RPMI8226 (cell line): ENCODE measurements at regions not wholly inside any gene's neighbourhood (a gene's known extent, or its start where the extent isn't known, plus 50 kb on each side); places are given as distances from the start of the nearest gene placed in this dataset.

Source experiments
- DNase-seq: peaks from one replicate; pipeline ENCODE4 v3.0.0-alpha.2; 2015

DNA sequence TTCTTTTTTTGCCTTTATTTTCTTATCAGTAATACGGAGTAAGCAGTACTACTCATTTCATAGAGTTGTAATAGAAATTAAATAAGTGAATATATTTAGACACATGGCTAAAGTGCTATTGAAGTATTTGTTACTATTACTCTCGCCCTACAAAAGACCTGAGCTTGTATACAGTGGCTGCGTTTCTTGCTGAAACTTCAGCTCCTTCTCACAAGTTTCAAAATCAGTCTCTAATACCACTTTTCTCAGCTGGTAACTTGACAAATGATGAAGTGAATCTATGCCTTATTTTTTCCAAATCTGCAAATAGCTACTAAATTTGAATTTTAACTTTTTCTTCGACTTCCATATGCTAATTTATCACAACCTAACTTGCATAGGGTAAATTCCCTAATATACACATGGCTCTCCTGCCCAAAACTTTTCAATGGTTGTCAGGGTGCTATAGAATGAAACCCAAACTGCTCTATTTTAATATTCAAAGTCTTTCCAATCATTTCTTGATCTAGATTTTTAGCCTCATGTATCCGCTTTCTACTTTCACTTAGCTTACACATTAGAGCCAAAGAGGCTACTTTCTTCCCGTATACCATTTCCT, 347.8 kb upstream of the GULP1 start:
- no peak for DNase-seq

DNA sequence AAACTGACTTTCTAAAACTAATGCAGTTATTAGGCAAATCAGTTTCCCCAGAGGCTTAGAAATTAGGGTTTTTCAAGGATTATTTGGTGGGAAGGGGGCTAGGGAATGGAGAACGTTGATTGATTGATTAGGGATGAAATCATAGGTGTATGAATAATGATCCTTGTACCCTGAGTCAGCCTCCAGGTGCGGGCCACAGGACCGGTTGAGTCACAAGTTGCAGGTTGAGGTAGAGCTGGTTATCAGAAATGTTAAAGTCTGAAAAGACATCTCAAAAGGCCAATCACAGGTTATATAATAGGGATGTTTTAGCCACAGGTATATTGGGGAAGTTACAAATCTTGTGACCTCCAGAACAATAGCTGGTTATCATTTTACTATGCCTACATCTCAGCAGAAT, 341.8 kb upstream of the GULP1 start:
- no peak for DNase-seq

DNA sequence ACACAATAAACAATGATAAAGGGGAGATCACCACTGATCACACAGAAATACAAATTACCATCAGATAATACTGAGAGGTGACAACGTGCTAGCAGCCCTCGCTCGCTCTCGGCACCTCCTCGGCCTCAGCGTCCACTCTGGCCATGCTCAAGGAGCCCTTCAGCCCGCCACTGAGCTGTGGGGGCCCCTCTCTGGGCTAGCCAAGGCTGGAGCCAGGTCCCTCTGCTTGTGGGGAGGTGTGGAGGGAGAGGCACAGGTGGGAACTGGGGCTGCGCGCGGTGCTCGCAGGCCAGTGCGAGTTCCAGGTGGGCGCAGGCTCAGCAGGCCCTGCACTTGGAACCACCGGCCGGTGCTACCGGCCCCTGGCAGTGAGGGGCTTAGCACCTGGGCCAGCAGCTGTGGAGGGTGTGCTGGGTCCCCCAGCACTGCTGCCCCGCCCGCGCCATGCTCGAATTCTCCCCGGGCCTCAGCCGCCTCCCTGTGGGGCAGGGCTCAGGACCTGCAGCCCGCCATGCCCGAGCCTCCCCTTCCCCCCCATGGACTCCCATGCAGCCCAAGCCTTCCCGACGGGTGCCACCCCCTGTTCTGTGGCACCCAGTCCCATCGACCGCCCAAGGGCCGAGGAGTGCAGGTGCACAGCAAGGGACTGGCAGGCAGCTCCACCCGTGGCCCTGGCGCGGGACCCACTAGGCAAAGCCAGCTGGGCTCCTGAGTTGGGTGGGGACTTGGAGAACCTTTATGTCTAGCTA, 340.0 kb upstream of the GULP1 start:
- DNase-seq: no peak

DNA sequence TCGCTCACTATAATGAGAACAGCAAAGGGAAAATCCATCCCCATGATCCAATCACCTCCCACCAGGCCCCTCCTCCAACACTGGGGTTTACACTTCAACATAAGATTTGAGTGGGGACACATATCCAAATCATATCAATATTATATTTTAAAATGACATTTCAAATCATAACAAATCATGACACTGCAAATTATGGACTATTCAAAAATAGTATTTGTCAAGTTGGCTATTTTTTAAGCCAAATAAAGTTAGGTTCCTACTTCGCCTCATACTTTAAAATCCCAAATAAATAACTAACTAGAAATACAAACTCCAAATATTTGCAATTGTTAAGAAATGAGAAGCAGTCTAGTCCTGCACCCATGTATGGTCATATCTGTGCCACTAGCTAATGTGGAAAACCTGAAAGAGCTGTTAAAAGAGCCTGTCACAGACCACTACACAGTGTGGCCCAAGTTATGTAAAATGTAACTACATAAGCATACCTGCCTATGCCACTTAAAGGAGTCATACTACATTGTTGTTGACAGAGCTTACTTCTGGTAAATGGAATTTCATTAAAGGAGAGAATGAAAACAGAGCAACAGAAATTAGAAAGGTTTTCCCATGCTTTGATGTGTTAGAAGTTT, 334.7 kb upstream of the GULP1 start:
- DNase-seq: no peak

DNA sequence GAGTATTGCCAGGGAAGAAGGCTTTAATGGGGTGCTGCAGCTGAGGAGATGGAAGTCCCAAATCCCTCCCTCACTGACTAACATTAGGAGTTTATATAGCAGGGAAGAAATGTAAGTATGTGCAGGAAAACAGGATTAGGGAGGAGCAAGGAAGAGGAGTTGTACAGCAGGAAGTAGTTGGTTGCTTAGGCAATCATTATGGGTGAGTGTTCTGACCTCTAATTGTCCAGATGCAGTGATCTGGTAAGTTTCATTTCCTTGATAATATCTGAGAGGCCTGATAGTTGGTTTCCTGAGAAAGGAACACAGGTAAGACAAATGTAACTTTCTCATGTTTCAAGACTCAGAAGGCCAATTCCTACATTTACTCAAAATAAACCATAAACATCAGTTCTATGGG, 331.9 kb upstream of the GULP1 start:
- DNase-seq: no peak

DNA sequence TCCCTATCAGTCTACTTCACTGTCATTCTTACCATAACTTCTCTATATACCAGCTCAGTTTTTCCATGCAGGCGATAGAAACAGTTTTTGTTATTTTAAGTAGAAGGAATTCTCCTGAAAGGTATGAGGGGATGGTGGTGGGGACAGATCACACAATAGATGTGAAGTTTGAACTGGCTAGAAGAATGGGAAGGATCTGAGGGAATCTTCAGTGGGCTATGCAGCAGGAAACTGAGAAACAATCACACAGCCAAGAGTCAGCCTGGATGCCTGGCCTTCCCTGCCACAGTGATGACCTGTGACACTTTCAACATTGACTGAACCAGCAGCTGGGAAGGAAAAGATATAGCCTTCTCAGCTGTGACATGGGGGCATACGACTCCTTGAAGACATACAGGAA, 329.1 kb upstream of the GULP1 start:
- DNase-seq: no peak

DNA sequence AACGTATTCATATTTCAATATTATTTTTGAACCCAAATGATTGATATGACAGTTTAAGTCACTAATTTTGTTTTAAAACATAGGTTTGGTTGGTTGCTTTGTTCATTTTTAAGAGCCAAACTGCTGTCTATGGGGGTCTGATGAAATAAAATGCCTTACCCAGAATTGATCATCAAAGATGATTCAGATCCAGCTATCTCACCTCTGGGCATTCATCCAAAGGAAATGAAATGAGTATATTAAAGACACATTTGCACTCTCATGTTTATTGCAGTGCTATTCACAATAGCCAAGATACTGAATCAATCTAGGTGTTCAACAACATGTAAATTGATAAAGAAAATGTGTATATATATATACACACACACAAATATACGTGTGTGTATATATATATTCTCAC, 326.9 kb upstream of the GULP1 start:
- no peak for DNase-seq

DNA sequence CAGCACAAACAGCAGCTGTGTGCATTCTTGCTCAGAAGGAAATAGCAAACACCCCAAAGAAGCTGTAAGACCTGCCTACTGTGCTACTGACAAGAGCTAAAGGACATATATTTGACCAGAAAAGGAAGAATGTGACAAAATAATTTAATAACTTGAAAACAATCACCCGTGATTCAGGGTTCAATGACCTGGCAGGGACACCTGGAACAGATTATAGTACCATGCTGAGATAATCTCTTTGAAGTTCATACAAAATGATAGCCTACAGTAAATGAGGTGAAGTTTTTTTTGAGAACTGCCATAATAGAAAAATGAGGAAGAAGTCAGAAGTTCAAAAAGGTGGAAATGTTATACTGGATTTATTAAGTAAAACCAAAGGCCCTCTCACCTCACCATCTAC, 324.8 kb upstream of the GULP1 start:
- DNase-seq: no peak

DNA sequence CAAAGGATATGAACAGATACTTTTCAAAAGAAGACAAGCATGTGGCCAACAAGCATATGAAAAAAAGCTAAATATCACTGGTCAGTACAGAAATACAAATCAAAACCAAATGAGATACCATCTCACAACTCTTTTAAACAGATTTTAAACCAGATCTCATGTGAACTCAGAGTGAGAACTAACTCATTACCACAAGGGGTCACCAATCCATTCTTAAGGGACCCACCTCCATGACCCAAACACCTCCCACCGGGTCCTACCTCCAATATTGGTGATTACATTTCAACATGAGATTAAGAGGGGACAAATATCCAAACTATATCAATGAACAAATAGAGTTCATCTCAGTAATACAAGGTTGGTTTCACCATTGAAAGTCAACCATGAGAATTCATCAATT, 319.8 kb upstream of the GULP1 start:
- DNase-seq: no peak

DNA sequence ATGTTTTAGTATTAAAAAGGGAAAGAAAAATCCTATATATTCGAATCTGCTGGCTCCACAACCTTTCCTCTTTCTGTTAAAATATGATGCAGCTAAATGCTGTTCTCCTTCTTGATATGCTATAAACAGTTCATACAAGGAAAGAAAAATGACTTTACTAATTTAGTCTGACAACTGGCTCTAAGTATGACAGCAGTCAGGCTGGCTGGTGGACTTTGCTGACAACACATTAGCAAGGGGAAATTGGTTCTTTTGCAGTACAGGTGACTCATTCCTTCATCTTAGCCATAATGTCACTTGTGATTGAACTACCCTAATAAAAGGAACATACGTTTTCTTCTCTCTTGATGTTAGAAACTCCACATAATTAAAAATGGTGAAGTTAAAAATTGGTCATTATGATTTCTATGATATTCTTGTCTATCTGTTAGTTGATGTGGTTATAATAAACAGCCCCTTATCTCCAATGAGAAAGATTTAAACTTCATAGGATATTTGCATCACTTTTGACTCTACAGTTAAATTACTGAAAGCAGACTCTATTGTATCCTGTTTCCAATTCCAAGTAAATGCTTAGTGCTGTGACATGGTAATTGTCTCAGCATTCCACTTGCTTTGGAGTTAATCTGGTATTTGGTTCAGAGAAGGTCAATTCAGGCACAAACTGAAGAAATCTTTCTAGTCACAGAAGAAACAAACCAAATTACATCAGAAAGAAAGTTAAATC, 315.3 kb upstream of the GULP1 start:
- DNase-seq: no peak

DNA sequence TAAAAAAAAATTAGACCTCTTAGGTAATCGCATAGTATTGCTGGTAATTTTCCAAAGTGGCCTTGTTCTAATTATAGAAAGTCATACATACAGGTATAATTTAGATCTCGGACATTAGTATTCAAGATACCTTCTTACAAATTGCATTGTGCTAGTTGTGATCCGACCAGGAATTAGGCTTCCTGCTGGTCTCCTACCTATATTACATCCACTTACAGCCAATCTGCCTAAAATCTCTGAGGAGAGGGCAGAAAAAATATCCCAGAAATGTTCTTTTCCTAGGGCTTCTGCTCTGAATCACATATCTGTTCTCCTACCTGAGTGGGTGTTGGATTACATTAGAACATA, 314.7 kb upstream of the GULP1 start:
- DNase-seq: no peak

DNA sequence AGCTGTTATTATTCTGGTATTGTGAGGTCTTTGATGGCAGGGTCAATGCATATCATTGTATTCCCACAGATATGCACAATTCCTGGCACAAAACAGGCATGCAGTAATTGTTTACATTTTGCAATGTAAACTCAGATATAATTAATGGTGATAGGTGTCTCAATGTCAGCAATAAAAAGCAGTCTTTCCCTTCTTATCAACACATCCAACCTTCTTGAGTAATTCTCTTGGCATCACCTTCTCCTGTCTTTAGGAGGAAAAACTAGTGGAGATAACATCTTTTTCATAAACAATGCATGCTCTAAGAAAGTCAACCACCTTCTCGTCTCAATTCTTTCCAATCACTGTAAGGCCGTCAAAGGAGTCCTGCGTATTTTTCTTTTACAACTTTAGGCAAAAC, 313.3 kb upstream of the GULP1 start:
- no peak for DNase-seq

DNA sequence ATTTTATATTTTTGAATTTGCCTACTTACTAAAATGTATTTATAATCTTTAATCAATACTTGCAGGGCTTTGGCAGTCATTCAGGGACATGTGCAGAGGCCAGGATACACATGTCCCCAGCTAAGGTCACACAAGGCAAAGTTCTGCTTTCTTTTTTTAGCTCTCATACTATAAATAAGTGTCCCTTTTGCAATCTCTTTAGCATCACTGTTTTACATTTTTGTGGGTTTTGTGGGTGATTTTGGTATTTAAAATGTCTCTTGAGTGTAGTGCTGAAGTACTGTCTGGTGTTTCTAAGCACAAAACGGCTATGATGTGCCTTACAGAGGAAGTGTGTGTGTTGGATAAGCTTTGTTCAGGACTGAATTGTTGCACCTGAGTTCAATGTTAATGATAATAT, 309.0 kb upstream of the GULP1 start:
- DNase-seq: peak; percentile 86

DNA sequence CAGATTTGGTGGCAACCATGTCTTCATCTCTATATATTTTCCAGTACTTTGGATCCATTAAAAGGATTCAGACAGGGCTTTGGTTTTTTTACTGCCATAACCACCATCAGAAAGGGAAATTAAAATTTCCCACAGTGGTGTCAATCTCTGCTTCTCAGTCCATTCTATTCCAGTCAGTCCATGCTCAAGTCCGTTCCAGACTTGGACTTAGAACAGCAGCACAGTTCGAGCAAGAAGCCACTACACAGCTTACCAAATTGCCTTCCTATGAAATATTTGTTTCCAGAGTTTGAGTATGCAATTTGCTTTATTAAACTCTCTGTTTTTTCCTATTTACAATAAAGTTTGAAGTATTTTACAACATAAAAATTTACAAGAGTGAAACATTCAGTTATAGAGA, 306.5 kb upstream of the GULP1 start:
- no peak for DNase-seq

DNA sequence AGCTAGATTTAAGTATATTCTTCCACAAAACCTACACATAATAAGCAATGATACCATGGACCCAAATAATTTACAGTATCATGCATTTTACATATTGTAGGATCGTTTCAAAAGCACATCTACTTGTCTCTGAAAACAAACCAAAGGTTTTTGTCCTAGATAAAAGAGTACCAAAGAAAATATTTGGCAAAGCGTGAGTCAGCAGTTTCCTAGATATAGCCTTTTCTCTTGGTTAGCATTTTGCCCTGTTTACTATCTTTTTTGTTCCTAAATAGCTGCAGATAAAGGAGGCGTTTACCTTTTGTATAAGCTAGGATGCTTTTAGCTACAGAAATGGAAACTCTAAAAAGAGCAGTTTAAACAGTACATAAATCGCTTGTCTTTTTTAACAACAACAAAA, 305.8 kb upstream of the GULP1 start:
- peak; percentile 44 for DNase-seq

DNA sequence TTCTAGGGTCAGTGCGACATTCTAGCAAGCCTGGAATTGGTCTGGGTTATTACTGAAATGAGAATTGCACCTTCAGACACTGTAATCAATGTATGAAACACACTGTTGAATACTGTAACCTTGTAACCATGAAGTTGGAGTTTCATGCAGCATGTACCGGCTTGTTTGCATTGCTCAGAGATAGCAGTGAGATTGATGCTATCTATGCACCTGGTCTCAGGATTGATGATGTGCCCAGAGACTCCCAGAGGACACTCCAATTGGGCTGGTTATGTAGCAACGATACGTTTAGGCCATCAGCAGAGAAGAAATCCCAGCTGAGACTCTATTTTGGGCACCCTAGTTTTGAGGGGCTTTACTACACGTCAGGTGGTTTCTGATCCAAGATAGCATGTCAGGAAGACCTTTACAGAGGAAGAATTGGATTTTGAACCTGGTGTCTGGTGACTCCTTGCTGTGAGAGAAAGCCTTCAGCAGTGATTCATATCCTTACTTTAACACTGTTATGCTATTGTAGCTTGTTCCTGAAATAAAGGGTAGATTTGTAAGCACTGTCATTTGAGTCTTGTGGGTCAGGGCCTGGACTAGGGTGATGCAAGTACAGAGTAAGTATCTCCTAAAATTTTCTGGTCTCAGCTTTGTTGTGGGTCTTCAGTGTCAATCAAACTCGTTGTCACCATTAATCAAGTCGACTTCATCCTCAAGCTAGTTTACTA, 305.1 kb upstream of the GULP1 start:
- no peak for DNase-seq

DNA sequence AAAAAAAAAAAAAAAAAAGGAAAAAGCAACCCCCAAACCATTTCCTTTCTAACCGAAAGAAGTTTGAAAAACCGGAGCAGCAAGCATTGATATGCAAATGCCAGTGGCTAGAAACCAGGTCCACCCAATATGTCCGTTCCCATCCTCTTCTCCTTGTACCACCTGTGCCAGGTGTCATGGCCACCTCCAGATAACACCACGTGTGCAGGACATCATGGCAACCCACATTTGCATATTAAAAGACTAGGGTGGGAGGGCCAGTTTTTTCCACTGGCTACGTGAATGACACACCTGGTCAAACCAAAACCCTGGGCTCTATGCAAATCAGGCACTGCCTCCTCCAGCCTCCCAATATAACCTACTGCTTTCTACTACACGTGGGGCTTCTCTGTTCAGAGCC, 303.3 kb upstream of the GULP1 start:
- no peak for DNase-seq

DNA sequence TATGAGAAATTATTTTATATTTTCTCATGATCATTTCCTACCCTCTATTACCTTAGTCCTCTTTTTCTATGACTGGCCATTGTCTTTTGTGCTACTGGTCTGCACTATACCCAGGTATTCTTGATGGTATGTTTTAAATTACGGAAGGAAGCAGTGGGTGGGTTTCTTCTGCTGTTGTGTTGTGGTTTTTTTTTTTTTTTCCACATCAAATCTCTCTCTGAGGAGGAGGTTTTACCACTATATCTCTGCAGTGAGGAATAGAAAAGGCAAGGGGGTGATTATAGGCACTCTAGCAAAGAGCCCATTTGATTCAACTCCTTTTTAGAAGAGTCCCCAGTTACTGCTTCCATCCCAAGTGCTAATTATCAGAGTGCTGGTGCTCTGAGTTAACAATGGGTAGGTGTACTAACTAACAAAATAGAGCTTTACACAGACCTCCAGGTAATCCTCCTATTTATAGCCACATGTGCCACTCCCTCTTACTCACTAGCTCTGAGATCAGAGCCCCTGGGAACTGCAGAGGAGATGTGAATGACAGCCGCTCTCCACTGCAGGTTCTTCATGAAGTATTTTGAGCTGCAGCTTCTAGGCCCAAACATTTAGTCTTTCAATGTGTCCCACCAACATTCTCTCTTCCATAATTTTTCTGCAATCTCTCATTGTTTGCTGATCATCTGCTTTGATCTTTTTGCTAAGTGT, 301.6 kb upstream of the GULP1 start:
- DNase-seq: no peak

DNA sequence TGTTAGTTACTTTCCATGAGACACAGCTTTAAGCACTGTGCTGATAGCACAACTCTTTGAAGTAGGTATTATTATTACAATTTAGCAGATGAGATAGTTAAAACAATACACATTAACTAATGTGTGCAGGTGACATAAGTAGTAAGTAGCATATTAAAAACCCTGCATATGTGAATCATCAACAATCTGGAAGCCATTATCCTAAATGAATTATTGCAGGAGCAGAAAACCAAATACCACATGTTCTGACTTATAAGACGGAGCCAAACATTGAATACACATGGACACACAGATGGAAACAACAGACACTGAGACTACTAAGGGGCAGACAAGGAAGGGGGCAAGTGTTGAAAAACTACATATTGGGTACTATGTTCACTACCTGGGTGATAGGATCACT, 300.3 kb upstream of the GULP1 start:
- DNase-seq: no peak

DNA sequence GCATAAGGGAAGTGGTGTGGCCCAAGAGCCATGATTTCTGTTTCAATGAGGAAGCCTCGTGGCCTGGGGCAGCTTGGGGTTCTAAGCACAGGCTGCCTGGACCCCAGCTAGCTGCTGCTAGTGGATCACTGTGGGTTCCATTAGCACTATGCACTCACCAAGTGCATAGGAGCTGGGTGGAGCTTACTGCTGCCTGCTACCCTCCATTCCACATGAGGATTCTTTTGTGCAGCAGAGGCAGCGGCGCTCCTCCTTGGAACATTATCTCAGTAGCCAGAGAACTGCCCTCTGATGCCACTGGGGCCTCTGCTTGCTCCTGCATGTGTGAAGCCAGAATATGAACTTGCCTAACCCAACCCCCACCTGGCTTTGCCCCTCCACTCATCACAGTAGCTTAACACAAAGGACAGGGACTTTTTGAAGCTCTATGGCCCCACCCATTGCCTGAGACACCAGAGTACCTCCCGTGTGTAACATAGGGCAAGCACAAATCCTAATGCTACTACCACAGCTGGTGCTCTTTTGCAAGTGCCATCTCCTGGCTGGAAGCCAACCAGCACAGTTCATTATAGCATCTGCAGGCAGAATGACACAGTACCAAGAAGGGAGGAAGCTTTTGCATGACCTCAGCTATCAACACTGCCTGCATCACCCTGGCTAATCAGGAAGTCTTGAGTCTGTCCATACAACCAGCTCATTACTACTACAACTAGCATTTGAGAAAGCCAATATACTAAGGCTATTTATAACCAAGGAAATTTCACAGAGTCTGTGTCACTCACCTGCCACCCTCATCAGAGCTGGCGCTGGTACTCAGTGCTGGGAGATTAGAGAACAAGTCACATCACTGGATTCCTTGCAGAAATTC, 297.0 kb upstream of the GULP1 start:
- DNase-seq: peak; percentile 92

DNA sequence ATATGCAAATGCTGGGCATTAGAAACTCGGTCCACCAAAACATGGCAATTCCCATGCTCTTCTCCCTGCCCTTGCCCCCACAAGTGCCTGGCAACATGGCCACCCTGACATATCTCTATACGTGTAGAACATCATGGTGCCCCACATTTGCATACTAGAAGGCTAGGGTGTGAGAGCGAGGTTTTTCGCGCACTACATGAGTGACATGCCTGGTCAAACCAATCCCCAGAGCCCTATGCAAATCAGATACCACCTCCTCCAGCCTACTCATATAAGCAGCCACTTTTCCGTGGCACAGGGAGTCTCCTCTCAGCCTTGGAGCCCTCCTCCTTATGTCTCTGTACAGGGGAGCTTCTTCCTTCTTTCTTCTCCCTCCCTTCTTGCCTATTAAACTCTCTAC, 296.1 kb upstream of the GULP1 start:
- no peak for DNase-seq

DNA sequence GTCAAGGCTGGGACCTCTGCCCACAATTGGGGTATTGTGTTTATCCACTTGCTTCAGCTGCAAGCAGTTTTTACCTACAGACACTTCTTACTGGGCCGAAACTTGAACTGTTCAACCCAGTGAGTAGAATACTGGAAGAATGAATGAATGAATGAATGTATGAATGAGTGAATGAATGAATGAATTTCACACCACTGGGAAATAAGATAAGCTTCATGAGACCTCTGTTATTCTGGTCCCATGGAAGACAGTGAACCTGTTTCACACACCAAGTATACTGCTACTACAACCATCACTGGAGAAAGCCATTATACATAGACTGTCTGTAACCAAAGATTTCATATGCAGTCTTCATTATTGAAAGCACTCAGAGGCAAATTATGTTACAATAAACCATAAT, 295.0 kb upstream of the GULP1 start:
- DNase-seq: no peak
